ENCODE measurements at regions not wholly inside any gene's neighbourhood (a gene's known extent, or its start where the extent isn't known, plus 50 kb on each side); places are given as distances from the start of the nearest gene placed in this dataset.

- Histone ChIP-seq H3K79me2 (ENCODE audit: insufficient read depth, low read length) (no peaks in the 10 kb centered on the region), H3K9me3 (ENCODE audit: low read length) (no peaks in the 10 kb centered on the region), H3K4me2 (ENCODE audit: low read length) (no peak overlapping the region), H3K27me3 (ENCODE audit: insufficient read depth, low read length) (no peaks in the 10 kb centered on the region), H3K4me3 (ENCODE audit: low read depth, low read length, poor library complexity, severe bottlenecking) (no peak overlapping the region), H3F3A (ENCODE audit: insufficient read depth, low read length) (no peaks in the 10 kb centered on the region), H2AFZ (ENCODE audit: low read length) (no peak overlapping the region), H4K20me1 (ENCODE audit: insufficient read depth, low read length) (no peaks in the 10 kb centered on the region), H3K36me3 (ENCODE audit: insufficient read depth, low read length) (no peaks in the 10 kb centered on the region), H3K4me1 (ENCODE audit: insufficient read depth, low read length, severe bottlenecking) (no peaks in the 10 kb centered on the region), H3K9me2 (ENCODE audit: low read depth, low read length) (no peaks in the 10 kb centered on the region), H3K27ac (ENCODE audit: low read depth, low read length, poor library complexity, severe bottlenecking) (no peak overlapping the region), H3K9ac (ENCODE audit: low read length) (no peak overlapping the region)
- TF ChIP-seq, protein P1, sequence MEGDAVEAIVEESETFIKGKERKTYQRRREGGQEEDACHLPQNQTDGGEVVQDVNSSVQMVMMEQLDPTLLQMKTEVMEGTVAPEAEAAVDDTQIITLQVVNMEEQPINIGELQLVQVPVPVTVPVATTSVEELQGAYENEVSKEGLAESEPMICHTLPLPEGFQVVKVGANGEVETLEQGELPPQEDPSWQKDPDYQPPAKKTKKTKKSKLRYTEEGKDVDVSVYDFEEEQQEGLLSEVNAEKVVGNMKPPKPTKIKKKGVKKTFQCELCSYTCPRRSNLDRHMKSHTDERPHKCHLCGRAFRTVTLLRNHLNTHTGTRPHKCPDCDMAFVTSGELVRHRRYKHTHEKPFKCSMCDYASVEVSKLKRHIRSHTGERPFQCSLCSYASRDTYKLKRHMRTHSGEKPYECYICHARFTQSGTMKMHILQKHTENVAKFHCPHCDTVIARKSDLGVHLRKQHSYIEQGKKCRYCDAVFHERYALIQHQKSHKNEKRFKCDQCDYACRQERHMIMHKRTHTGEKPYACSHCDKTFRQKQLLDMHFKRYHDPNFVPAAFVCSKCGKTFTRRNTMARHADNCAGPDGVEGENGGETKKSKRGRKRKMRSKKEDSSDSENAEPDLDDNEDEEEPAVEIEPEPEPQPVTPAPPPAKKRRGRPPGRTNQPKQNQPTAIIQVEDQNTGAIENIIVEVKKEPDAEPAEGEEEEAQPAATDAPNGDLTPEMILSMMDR (IDR thresholded peaks at IDR 0.05; ENCODE audit: low read length): no peak
- TF ChIP-seq EZH2 (IDR thresholded peaks at IDR 0.05; ENCODE audit: borderline replicate concordance, low read length): no peak
These were observed 1150.0 kb upstream of the POT1 start for GRCh38 chr7:126079581-126079980.

- Histone ChIP-seq H3K9me3 (ENCODE audit: low read length) (no peaks in the 10 kb centered on the region), H4K20me1 (ENCODE audit: insufficient read depth, low read length) (no peaks in the 10 kb centered on the region), H3K36me3 (ENCODE audit: insufficient read depth, low read length) (no peaks in the 10 kb centered on the region), H3K27ac (ENCODE audit: low read depth, low read length, poor library complexity, severe bottlenecking) (no peak overlapping the region), H3K9me2 (ENCODE audit: low read depth, low read length) (no peaks in the 10 kb centered on the region), H2AFZ (ENCODE audit: low read length) (no peak overlapping the region), H3K27me3 (ENCODE audit: insufficient read depth, low read length) (no peaks in the 10 kb centered on the region), H3K4me2 (ENCODE audit: low read length) (no peak overlapping the region), H3K9ac (ENCODE audit: low read length) (no peak overlapping the region), H3K4me1 (ENCODE audit: insufficient read depth, low read length, severe bottlenecking) (no peaks in the 10 kb centered on the region), H3K79me2 (ENCODE audit: insufficient read depth, low read length) (no peaks in the 10 kb centered on the region), H3F3A (ENCODE audit: insufficient read depth, low read length) (no peaks in the 10 kb centered on the region), H3K4me3 (ENCODE audit: low read depth, low read length, poor library complexity, severe bottlenecking) (no peak overlapping the region)
- no peak for TF ChIP-seq EZH2 (IDR thresholded peaks at IDR 0.05; ENCODE audit: borderline replicate concordance, low read length)
- TF ChIP-seq, protein P1 (IDR thresholded peaks at IDR 0.05; ENCODE audit: low read length): no peak
These were observed 1149.5 kb upstream of the POT1 start for GRCh38 chr7:126079151-126079550.

DNA sequence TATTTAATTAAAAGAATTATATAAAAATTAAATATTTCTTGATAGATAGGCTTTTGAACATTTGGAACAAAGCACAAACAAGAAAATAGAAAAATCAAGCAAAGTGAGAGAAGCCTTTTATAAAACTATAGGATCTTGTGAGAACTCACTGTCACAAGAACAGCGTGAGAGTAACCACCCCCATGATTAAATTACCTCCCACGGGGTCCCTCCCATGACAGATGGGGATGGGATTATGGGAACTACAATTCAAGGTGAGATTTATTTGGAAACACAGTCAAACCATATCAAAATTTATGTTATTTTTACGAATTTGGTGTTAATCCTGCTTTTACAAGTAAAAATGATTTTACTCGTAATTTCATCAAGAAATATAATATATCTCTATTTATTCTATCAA, 1136.1 kb upstream of the POT1 start:
- TF ChIP-seq EZH2 (IDR thresholded peaks at IDR 0.05; ENCODE audit: borderline replicate concordance, low read length): no peak
- TF ChIP-seq, protein P1 (IDR thresholded peaks at IDR 0.05; ENCODE audit: low read length): no peak
- H4K20me1 ChIP-seq (ENCODE audit: insufficient read depth, low read length): 0 out of 2 replicates have a peak, but pooled peaks cover 3% of the 10 kb centered on the region
- no peak overlapping the region for H3K9ac ChIP-seq (ENCODE audit: low read length)
- no peaks in the 10 kb centered on the region for H3K27me3 ChIP-seq (ENCODE audit: insufficient read depth, low read length)
- no peak overlapping the region for H3K4me2 ChIP-seq (ENCODE audit: low read length)
- no peak overlapping the region for H3K4me3 ChIP-seq (ENCODE audit: low read depth, low read length, poor library complexity, severe bottlenecking)
- no peaks in the 10 kb centered on the region for H3K79me2 ChIP-seq (ENCODE audit: insufficient read depth, low read length)
- no peak overlapping the region for H2AFZ ChIP-seq (ENCODE audit: low read length)
- H3K36me3 ChIP-seq (ENCODE audit: insufficient read depth, low read length): no peaks in the 10 kb centered on the region
- H3K9me2 ChIP-seq (ENCODE audit: low read depth, low read length): no peaks in the 10 kb centered on the region; the same call in 1 of the 2 replicates
- no peaks in the 10 kb centered on the region for H3K9me3 ChIP-seq (ENCODE audit: low read length)
- no peaks in the 10 kb centered on the region for H3K4me1 ChIP-seq (ENCODE audit: insufficient read depth, low read length, severe bottlenecking)
- H3F3A ChIP-seq (ENCODE audit: insufficient read depth, low read length): no peaks in the 10 kb centered on the region
- H3K27ac ChIP-seq (ENCODE audit: low read depth, low read length, poor library complexity, severe bottlenecking): no peak overlapping the region

Measured in OCI-LY1 (cell line).